Mesendoderm (in vitro differentiated cells): ENCODE measurements at regions not wholly inside any gene's neighbourhood (a gene's known extent, or its start where the extent isn't known, plus 50 kb on each side); places are given as distances from the start of the nearest gene placed in this dataset.

Source experiments
- DNase-seq: peaks from one replicate; pipeline ENCODE4 v3.0.0; 2013
- H2AK5ac ChIP-seq: 2 replicates; pipeline ENCODE4 v1.6.1; 2013; ENCODE audit warnings: low read length, inconsistent platforms
- H2BK120ac ChIP-seq: 2 replicates; pipeline ENCODE4 v1.6.1; 2013; ENCODE audit warnings: low read depth, mild to moderate bottlenecking, low read length, moderate library complexity, mixed read lengths
- H2BK15ac ChIP-seq: replicated peaks from 2 replicates; pipeline ENCODE4 v1.6.1; 2013; ENCODE audit warnings: low read depth, mild to moderate bottlenecking, moderate library complexity
- H2BK5ac ChIP-seq: 2 replicates; pipeline ENCODE4 v1.6.1; 2013; ENCODE audit warnings: low read length, inconsistent platforms
- H3K18ac ChIP-seq: 2 replicates; pipeline ENCODE4 v1.6.1; 2013; ENCODE audit warnings: mild to moderate bottlenecking, low read length, mixed read lengths
- H3K23ac ChIP-seq: one replicate; pipeline ENCODE4 v1.6.1; 2013; ENCODE audit warnings: low read length
- H3K27ac ChIP-seq: 2 replicates; pipeline ENCODE4 v1.5.1; 2013; ENCODE audit warnings: low read depth, mild to moderate bottlenecking, inconsistent platforms, low read length, moderate library complexity
- H3K27me3 ChIP-seq: 2 replicates; pipeline ENCODE4 v1.6.1; 2013; ENCODE audit warnings: low read length, control low read depth, mild to moderate bottlenecking, inconsistent platforms; ENCODE audit not compliant: insufficient read depth, poor library complexity
- H3K36me3 ChIP-seq: 2 replicates; pipeline ENCODE4 v1.6.1; 2013; ENCODE audit warnings: low read length, inconsistent platforms; ENCODE audit not compliant: control insufficient read depth, insufficient read depth
- H3K4ac ChIP-seq: one replicate; pipeline ENCODE4 v1.6.1; 2013; ENCODE audit warnings: low read depth, mild to moderate bottlenecking, low read length, moderate library complexity
- H3K4me1 ChIP-seq: 2 replicates; pipeline ENCODE4 v1.6.1; 2013; ENCODE audit warnings: low read depth, low read length, inconsistent platforms; ENCODE audit not compliant: control insufficient read depth
- H3K4me2 ChIP-seq: 2 replicates; pipeline ENCODE4 v1.6.1; 2013; ENCODE audit warnings: low read length
- H3K4me3 ChIP-seq: 2 replicates; pipeline ENCODE4 v1.5.1; 2013; ENCODE audit warnings: mild to moderate bottlenecking, low read length
- H3K56ac ChIP-seq: one replicate; pipeline ENCODE4 v1.6.1; 2013; ENCODE audit warnings: low read length
- H3K79me1 ChIP-seq: 2 replicates; pipeline ENCODE4 v1.6.1; 2013; ENCODE audit warnings: low read length, inconsistent platforms
- H3K79me2 ChIP-seq: 2 replicates; pipeline ENCODE4 v1.6.1; 2013; ENCODE audit warnings: mild to moderate bottlenecking, low read length; ENCODE audit not compliant: control insufficient read depth, insufficient read depth
- H3K9ac ChIP-seq: 2 replicates; pipeline ENCODE4 v1.6.1; 2013; ENCODE audit warnings: low read length, inconsistent platforms
- H4K5ac ChIP-seq: one replicate; pipeline ENCODE4 v1.6.1; 2013; ENCODE audit warnings: low read length
- H4K8ac ChIP-seq: one replicate; pipeline ENCODE4 v1.6.1; 2013; ENCODE audit warnings: low read depth, mild to moderate bottlenecking, control low read depth, low read length, moderate library complexity
- WGBS: extraction: QIAGEN DNeasy Blood & Tissue Kit; methylation state at CpG from one replicate; pipeline ENCODE4 v1.1.7; 2013; ENCODE audit warnings: low lambda C conversion rate, missing lambda C conversion rate; ENCODE audit not compliant: insufficient coverage; ENCODE audit errors: extremely low coverage; 5-methylcytosine and 5-hydroxymethylcytosine counted together

DNA sequence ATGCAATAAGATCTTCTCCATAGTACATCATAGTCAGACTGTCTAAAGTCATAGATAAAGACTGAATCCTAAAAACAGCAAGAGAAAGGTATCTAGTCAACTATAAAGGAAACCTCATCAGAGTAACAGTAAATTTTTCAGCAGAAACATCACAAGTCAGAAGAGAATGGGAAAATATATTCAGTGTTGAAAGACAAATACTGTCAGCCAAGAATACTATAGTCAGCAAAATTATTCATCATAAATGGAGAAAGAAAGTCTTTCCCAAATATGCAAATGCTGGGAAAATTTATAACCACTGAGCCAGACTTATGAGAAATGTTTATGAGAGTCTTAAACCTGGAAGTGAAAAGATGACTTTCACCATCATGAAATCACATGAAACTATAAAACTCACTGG lies 136.7 kb downstream of the KDR start:
- H2AK5ac ChIP-seq, result no peak overlapping the region
- H3K18ac ChIP-seq, result no peak overlapping the region
- H3K56ac ChIP-seq, result no peak overlapping the region
- H3K79me2 ChIP-seq, result no peaks in the 10 kb centered on the region
- H3K4ac ChIP-seq, result no peak overlapping the region
- no peak overlapping the region for H2BK15ac ChIP-seq
- no peak overlapping the region for H3K4me3 ChIP-seq
- no peak overlapping the region for H2BK5ac ChIP-seq
- H3K27ac ChIP-seq, result no peak overlapping the region
- H3K23ac ChIP-seq, result no peak overlapping the region
- H3K36me3 ChIP-seq, result no peaks in the 10 kb centered on the region
- H2BK120ac ChIP-seq, result no peak overlapping the region
- no peak for DNase-seq
- H3K4me2 ChIP-seq, result no peak overlapping the region
- no peak overlapping the region for H4K8ac ChIP-seq
- no peaks in the 10 kb centered on the region for H3K79me1 ChIP-seq
- H4K5ac ChIP-seq, result no peak overlapping the region
- H3K27me3 ChIP-seq, result no peaks in the 10 kb centered on the region
- H3K4me1 ChIP-seq, result no peaks in the 10 kb centered on the region
- H3K9ac ChIP-seq, result no peak overlapping the region

GRCh38 chr4:54986095-54986846 lies 139.1 kb downstream of the KDR start:
- no peak overlapping the region for H3K27ac ChIP-seq
- H3K4ac ChIP-seq, result no peak overlapping the region
- H3K36me3 ChIP-seq, result no peaks in the 10 kb centered on the region
- no peak overlapping the region for H2AK5ac ChIP-seq
- no peak overlapping the region for H3K4me2 ChIP-seq
- no peaks in the 10 kb centered on the region for H3K79me2 ChIP-seq
- H3K27me3 ChIP-seq, result no peaks in the 10 kb centered on the region
- H3K56ac ChIP-seq, result no peak overlapping the region
- H3K18ac ChIP-seq, result no peak overlapping the region
- no peak overlapping the region for H2BK5ac ChIP-seq
- peak; percentile 71 for DNase-seq
- no peak overlapping the region for H3K23ac ChIP-seq
- H2BK15ac ChIP-seq, result no peak overlapping the region
- H3K9ac ChIP-seq, result no peak overlapping the region
- H2BK120ac ChIP-seq, result no peak overlapping the region
- no peak overlapping the region for H4K5ac ChIP-seq
- no peaks in the 10 kb centered on the region for H3K79me1 ChIP-seq
- no CpG with 5 or more reads among the region's 5 CpGs for WGBS
- no peak overlapping the region for H3K4me3 ChIP-seq
- no peaks in the 10 kb centered on the region for H3K4me1 ChIP-seq
- no peak overlapping the region for H4K8ac ChIP-seq

DNA sequence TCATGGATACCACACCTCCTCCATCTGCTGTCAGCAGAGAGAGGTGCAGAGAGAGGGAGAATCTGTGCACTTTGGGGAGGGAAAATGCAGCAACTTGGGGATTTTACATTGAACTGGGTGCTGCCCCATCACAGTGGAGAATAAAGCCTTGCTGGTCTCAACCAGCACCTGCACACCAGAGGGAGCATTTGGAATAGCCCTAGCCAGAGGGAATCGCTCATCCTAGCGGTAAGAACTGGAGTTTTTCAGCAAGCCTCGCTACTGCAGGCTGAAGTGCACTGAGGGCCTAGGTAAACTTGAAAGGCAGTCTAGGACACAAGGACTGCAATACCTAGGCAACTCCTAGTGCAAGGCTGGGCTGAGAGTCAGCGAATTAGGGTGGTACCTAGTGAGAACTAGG lies 148.7 kb downstream of the KDR start:
- H2BK5ac ChIP-seq, result no peak overlapping the region
- no peak overlapping the region for H3K4ac ChIP-seq
- H3K79me2 ChIP-seq, result no peaks in the 10 kb centered on the region
- H3K27me3 ChIP-seq, result no peaks in the 10 kb centered on the region
- no peak overlapping the region for H3K18ac ChIP-seq
- peak; percentile 82 for DNase-seq
- no peaks in the 10 kb centered on the region for H3K36me3 ChIP-seq
- H3K4me3 ChIP-seq, result no peak overlapping the region
- no peaks in the 10 kb centered on the region for H3K79me1 ChIP-seq
- no peak overlapping the region for H3K23ac ChIP-seq
- H3K9ac ChIP-seq, result no peak overlapping the region
- H2AK5ac ChIP-seq, result no peak overlapping the region
- WGBS, result no CpG with 5 or more reads among the region's 4 CpGs
- no peak overlapping the region for H2BK15ac ChIP-seq
- H3K4me2 ChIP-seq, result no peak overlapping the region
- H4K5ac ChIP-seq, result no peak overlapping the region
- H2BK120ac ChIP-seq, result no peak overlapping the region
- no peak overlapping the region for H3K56ac ChIP-seq
- no peaks in the 10 kb centered on the region for H3K4me1 ChIP-seq
- H4K8ac ChIP-seq, result no peak overlapping the region
- H3K27ac ChIP-seq, result no peak overlapping the region

GRCh38 chr4:54976031-54976430 lies 149.4 kb downstream of the KDR start:
- Histone ChIP-seq H3K56ac (no peak overlapping the region), H4K8ac (no peak overlapping the region), H4K5ac (no peak overlapping the region), H2AK5ac (no peak overlapping the region), H3K18ac (no peak overlapping the region), H2BK5ac (no peak overlapping the region), H2BK15ac (no peak overlapping the region), H2BK120ac (no peak overlapping the region), H3K27me3 (no peaks in the 10 kb centered on the region), H3K9ac (no peak overlapping the region), H3K79me2 (no peaks in the 10 kb centered on the region), H3K36me3 (no peaks in the 10 kb centered on the region), H3K79me1 (no peaks in the 10 kb centered on the region), H3K27ac (no peak overlapping the region), H3K4me2 (no peak overlapping the region), H3K4me3 (no peak overlapping the region), H3K4me1 (no peaks in the 10 kb centered on the region), H3K23ac (no peak overlapping the region), H3K4ac (no peak overlapping the region)
- no peak for DNase-seq
- WGBS, result no CpG with 5 or more reads among the region's 3 CpGs

DNA sequence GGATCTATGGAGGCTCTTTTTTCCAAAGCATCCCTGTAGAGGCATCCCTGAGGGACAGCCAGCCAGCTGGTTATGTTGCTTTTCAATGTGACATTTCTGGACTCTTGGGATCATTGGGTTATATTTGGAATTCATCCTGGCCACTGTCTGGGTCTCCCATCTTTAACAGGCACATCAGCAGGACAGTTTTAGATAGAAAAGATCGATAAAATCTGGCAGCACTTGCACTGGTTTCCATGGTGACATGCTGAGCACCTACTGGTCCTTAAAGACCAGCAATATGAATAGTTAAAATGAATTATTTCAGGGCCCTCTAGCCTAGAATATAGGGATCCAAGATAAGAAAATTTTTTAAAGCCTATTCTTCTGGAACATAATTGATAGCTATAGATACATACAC lies 151.6 kb downstream of the KDR start:
- no peak overlapping the region for H3K9ac ChIP-seq
- H4K8ac ChIP-seq, result no peak overlapping the region
- no peak overlapping the region for H3K4ac ChIP-seq
- no peak overlapping the region for H2BK5ac ChIP-seq
- DNase-seq, result no peak
- H4K5ac ChIP-seq, result no peak overlapping the region
- H3K23ac ChIP-seq, result no peak overlapping the region
- no peak overlapping the region for H3K18ac ChIP-seq
- no CpG with 5 or more reads among the region's 1 CpG for WGBS
- no peaks in the 10 kb centered on the region for H3K4me1 ChIP-seq
- H3K27ac ChIP-seq, result no peak overlapping the region
- H3K4me2 ChIP-seq, result no peak overlapping the region
- no peak overlapping the region for H2BK120ac ChIP-seq
- H2BK15ac ChIP-seq, result no peak overlapping the region
- no peaks in the 10 kb centered on the region for H3K27me3 ChIP-seq
- H3K79me2 ChIP-seq, result no peaks in the 10 kb centered on the region
- H3K4me3 ChIP-seq, result no peak overlapping the region
- no peak overlapping the region for H2AK5ac ChIP-seq
- H3K56ac ChIP-seq, result no peak overlapping the region
- H3K36me3 ChIP-seq, result no peaks in the 10 kb centered on the region
- no peaks in the 10 kb centered on the region for H3K79me1 ChIP-seq

GRCh38 chr4:54971474-54971950 lies 153.9 kb downstream of the KDR start:
- Histone ChIP-seq H3K4me1 (no peaks in the 10 kb centered on the region), H3K4me3 (no peak overlapping the region), H3K79me1 (no peaks in the 10 kb centered on the region), H2BK15ac (no peak overlapping the region), H3K56ac (no peak overlapping the region), H2BK5ac (no peak overlapping the region), H3K9ac (no peak overlapping the region), H3K27ac (no peak overlapping the region), H3K4me2 (no peak overlapping the region), H2BK120ac (no peak overlapping the region), H3K18ac (no peak overlapping the region), H3K36me3 (no peaks in the 10 kb centered on the region), H4K5ac (no peak overlapping the region), H3K79me2 (no peaks in the 10 kb centered on the region), H3K4ac (no peak overlapping the region), H3K27me3 (no peaks in the 10 kb centered on the region), H3K23ac (no peak overlapping the region), H2AK5ac (no peak overlapping the region), H4K8ac (no peak overlapping the region)
- DNase-seq, result peak; percentile 78
- no CpG with 5 or more reads among the region's 7 CpGs for WGBS
